ENCODE measurements at regions not wholly inside any gene's neighbourhood (a gene's known extent, or its start where the extent isn't known, plus 50 kb on each side); places are given as distances from the start of the nearest gene placed in this dataset.
A peak's percentile ranks its signal among the peaks of the same experiment; 100 is the strongest.

GRCh38 chr15:97645758-97646157, 314.7 kb upstream of the ARRDC4 start:
- DNase-seq (ENCODE audit: extremely low read depth in 1 of 11, low read depth in 9 of 11, low spot score in 4 of 11): no peak

GRCh38 chr15:97648728-97649127, 311.8 kb upstream of the ARRDC4 start:
- DNase-seq (ENCODE audit: extremely low read depth in 1 of 11, low read depth in 9 of 11, low spot score in 4 of 11): no peak

- DNase-seq (ENCODE audit: extremely low read depth in 1 of 11, low read depth in 9 of 11, low spot score in 4 of 11): no peak
Measured at GRCh38 chr15:97652041-97652440, 308.5 kb upstream of the ARRDC4 start.

GRCh38 chr15:97652700-97653167, 307.8 kb upstream of the ARRDC4 start:
- DNase-seq (ENCODE audit: extremely low read depth in 1 of 11, low read depth in 9 of 11, low spot score in 4 of 11): peak; percentile 15 to 63 (median 34)

- DNase-seq (ENCODE audit: extremely low read depth in 1 of 11, low read depth in 9 of 11, low spot score in 4 of 11): no peak
Measured at GRCh38 chr15:97653896-97654295, 306.6 kb upstream of the ARRDC4 start.

GRCh38 chr15:97654481-97655076, 305.9 kb upstream of the ARRDC4 start:
- peak in 4 of 11 donors; percentile 6 to 18 (median 15) for DNase-seq (ENCODE audit: extremely low read depth in 1 of 11, low read depth in 9 of 11, low spot score in 4 of 11)

- no peak for DNase-seq (ENCODE audit: extremely low read depth in 1 of 11, low read depth in 9 of 11, low spot score in 4 of 11)
Measured at GRCh38 chr15:97661796-97662195, 298.7 kb upstream of the ARRDC4 start.

- no peak for DNase-seq (ENCODE audit: extremely low read depth in 1 of 11, low read depth in 9 of 11, low spot score in 4 of 11)
Measured at GRCh38 chr15:97672586-97672985, 287.9 kb upstream of the ARRDC4 start.

- DNase-seq (ENCODE audit: extremely low read depth in 1 of 11, low read depth in 9 of 11, low spot score in 4 of 11): no peak
Measured at GRCh38 chr15:97678656-97679055, 281.8 kb upstream of the ARRDC4 start.

- DNase-seq (ENCODE audit: extremely low read depth in 1 of 11, low read depth in 9 of 11, low spot score in 4 of 11): no peak
Measured at GRCh38 chr15:97679106-97679688, 281.3 kb upstream of the ARRDC4 start.

GRCh38 chr15:97680606-97681220, 279.8 kb upstream of the ARRDC4 start:
- no peak for DNase-seq (ENCODE audit: extremely low read depth in 1 of 11, low read depth in 9 of 11, low spot score in 4 of 11)

GRCh38 chr15:97683831-97684230, 276.7 kb upstream of the ARRDC4 start:
- DNase-seq (ENCODE audit: extremely low read depth in 1 of 11, low read depth in 9 of 11, low spot score in 4 of 11): no peak

- no peak for DNase-seq (ENCODE audit: extremely low read depth in 1 of 11, low read depth in 9 of 11, low spot score in 4 of 11)
Measured at GRCh38 chr15:97684249-97684648, 276.3 kb upstream of the ARRDC4 start.

- no peak for DNase-seq (ENCODE audit: extremely low read depth in 1 of 11, low read depth in 9 of 11, low spot score in 4 of 11)
Measured at GRCh38 chr15:97686324-97686723, 274.2 kb upstream of the ARRDC4 start.

- no peak for DNase-seq (ENCODE audit: extremely low read depth in 1 of 11, low read depth in 9 of 11, low spot score in 4 of 11)
Measured at GRCh38 chr15:97687654-97688053, 272.8 kb upstream of the ARRDC4 start.

- no peak for DNase-seq (ENCODE audit: extremely low read depth in 1 of 11, low read depth in 9 of 11, low spot score in 4 of 11)
Measured at GRCh38 chr15:97688177-97688576, 272.3 kb upstream of the ARRDC4 start.

- no peak for DNase-seq (ENCODE audit: extremely low read depth in 1 of 11, low read depth in 9 of 11, low spot score in 4 of 11)
Measured at GRCh38 chr15:97688886-97689285, 271.6 kb upstream of the ARRDC4 start.

- DNase-seq (ENCODE audit: extremely low read depth in 1 of 11, low read depth in 9 of 11, low spot score in 4 of 11): no peak
Measured at GRCh38 chr15:97691078-97691477, 269.4 kb upstream of the ARRDC4 start.

GRCh38 chr15:97691799-97692198, 268.7 kb upstream of the ARRDC4 start:
- no peak for DNase-seq (ENCODE audit: extremely low read depth in 1 of 11, low read depth in 9 of 11, low spot score in 4 of 11)

GRCh38 chr15:97692301-97693015, 268.0 kb upstream of the ARRDC4 start:
- no peak for DNase-seq (ENCODE audit: extremely low read depth in 1 of 11, low read depth in 9 of 11, low spot score in 4 of 11)

Measured in renal cortex interstitium (tissue), 11 donors.